ENCODE measurements at regions not wholly inside any gene's neighbourhood (a gene's known extent, or its start where the extent isn't known, plus 50 kb on each side); places are given as distances from the start of the nearest gene placed in this dataset.
A peak's percentile ranks its signal among the peaks of the same experiment; 100 is the strongest.
"Not testable (repeated sequence)": the region's sequence is repeated elsewhere in the genome, so short reads cannot be mapped to it uniquely, and the experiment has no call there.

- no peaks in the 10 kb centered on the region for H3K27me3 ChIP-seq (ENCODE audit: control insufficient read depth, low read length)
- 0 out of 2 replicates have a peak, but pooled peaks cover 3% of the 10 kb centered on the region for H3F3A ChIP-seq (ENCODE audit: control insufficient read depth, insufficient read depth)
- H3K36me3 ChIP-seq (ENCODE audit: control insufficient read depth, low read length): no peaks in the 10 kb centered on the region
- no peaks in the 10 kb centered on the region for H3K9me2 ChIP-seq (replicated peaks; ENCODE audit: control insufficient read depth, low read length)
- H3K79me2 ChIP-seq (ENCODE audit: control insufficient read depth, low read length): no peaks in the 10 kb centered on the region
- H3K27ac ChIP-seq (ENCODE audit: low read depth, low read length): no peak overlapping the region
- no peak overlapping the region for H3K4me3 ChIP-seq (ENCODE audit: low read length)
- H3K4me2 ChIP-seq (ENCODE audit: low read length): no peak overlapping the region
- TF ChIP-seq CTCF (IDR thresholded peaks at IDR 0.05; ENCODE audit: low read depth, low read length, poor library complexity, severe bottlenecking) (no peak), EZH2phosphoT487 (IDR thresholded peaks at IDR 0.05; ENCODE audit: borderline replicate concordance, low read length) (no peak)
- H3K4me1 ChIP-seq (ENCODE audit: control insufficient read depth, low read length): peaks cover 40% of the 10 kb centered on the region
- no peaks in the 10 kb centered on the region for H3K9me3 ChIP-seq (ENCODE audit: control insufficient read depth, insufficient read depth, low read length)
- H4K20me1 ChIP-seq (ENCODE audit: control insufficient read depth, insufficient read depth, low read depth, low read length): no peaks in the 10 kb centered on the region
These were observed 139.7 kb upstream of the TBL1XR1 start for GRCh38 chr3:177336873-177337450.

- TF ChIP-seq EZH2phosphoT487 (IDR thresholded peaks at IDR 0.05; ENCODE audit: borderline replicate concordance, low read length): no peak
- no peak for TF ChIP-seq CTCF (IDR thresholded peaks at IDR 0.05; ENCODE audit: low read depth, low read length, poor library complexity, severe bottlenecking)
- Histone ChIP-seq H3K36me3 (ENCODE audit: control insufficient read depth, low read length) (no peaks in the 10 kb centered on the region), H3K4me2 (ENCODE audit: low read length) (no peak overlapping the region), H3K4me1 (ENCODE audit: control insufficient read depth, low read length) (peaks cover 34% of the 10 kb centered on the region), H3K27ac (ENCODE audit: low read depth, low read length) (no peak overlapping the region), H3K79me2 (ENCODE audit: control insufficient read depth, low read length) (no peaks in the 10 kb centered on the region), H4K20me1 (ENCODE audit: control insufficient read depth, insufficient read depth, low read depth, low read length) (no peaks in the 10 kb centered on the region), H3K27me3 (ENCODE audit: control insufficient read depth, low read length) (no peaks in the 10 kb centered on the region), H3F3A (ENCODE audit: control insufficient read depth, insufficient read depth) (0 out of 2 replicates have a peak, but pooled peaks cover 3% of the 10 kb centered on the region), H3K9me3 (ENCODE audit: control insufficient read depth, insufficient read depth, low read length) (no peaks in the 10 kb centered on the region), H3K4me3 (ENCODE audit: low read length) (no peak overlapping the region), H3K9me2 (replicated peaks; ENCODE audit: control insufficient read depth, low read length) (no peaks in the 10 kb centered on the region)
These were observed 140.5 kb upstream of the TBL1XR1 start for GRCh38 chr3:177337541-177338331.

GRCh38 chr3:177338697-177339219 is 141.5 kb upstream of the TBL1XR1 start:
- Histone ChIP-seq H3K79me2 (ENCODE audit: control insufficient read depth, low read length) (no peaks in the 10 kb centered on the region), H3K36me3 (ENCODE audit: control insufficient read depth, low read length) (no peaks in the 10 kb centered on the region), H3K9me2 (replicated peaks; ENCODE audit: control insufficient read depth, low read length) (no peaks in the 10 kb centered on the region), H3F3A (ENCODE audit: control insufficient read depth, insufficient read depth) (0 out of 2 replicates have a peak, but pooled peaks cover 3% of the 10 kb centered on the region), H4K20me1 (ENCODE audit: control insufficient read depth, insufficient read depth, low read depth, low read length) (no peaks in the 10 kb centered on the region), H3K27me3 (ENCODE audit: control insufficient read depth, low read length) (no peaks in the 10 kb centered on the region), H3K4me3 (ENCODE audit: low read length) (peak overlapping the region; percentile 11; the same call in 1 of the 2 replicates), H3K9me3 (ENCODE audit: control insufficient read depth, insufficient read depth, low read length) (no peaks in the 10 kb centered on the region), H3K4me1 (ENCODE audit: control insufficient read depth, low read length) (peaks cover 26% of the 10 kb centered on the region), H3K4me2 (ENCODE audit: low read length) (peak overlapping the region; percentile 41), H3K27ac (ENCODE audit: low read depth, low read length) (no peak overlapping the region)
- no peak for TF ChIP-seq EZH2phosphoT487 (IDR thresholded peaks at IDR 0.05; ENCODE audit: borderline replicate concordance, low read length)
- no peak for TF ChIP-seq CTCF (IDR thresholded peaks at IDR 0.05; ENCODE audit: low read depth, low read length, poor library complexity, severe bottlenecking)

- H3K27me3 ChIP-seq (ENCODE audit: control insufficient read depth, low read length); H3K36me3 ChIP-seq (ENCODE audit: control insufficient read depth, low read length); H3F3A ChIP-seq (ENCODE audit: control insufficient read depth, insufficient read depth); H3K9me2 ChIP-seq (replicated peaks; ENCODE audit: control insufficient read depth, low read length); H4K20me1 ChIP-seq (ENCODE audit: control insufficient read depth, insufficient read depth, low read depth, low read length); H3K9me3 ChIP-seq (ENCODE audit: control insufficient read depth, insufficient read depth, low read length); H3K27ac ChIP-seq (ENCODE audit: low read depth, low read length); H3K79me2 ChIP-seq (ENCODE audit: control insufficient read depth, low read length): not testable (repeated sequence)
- peaks cover 26% of the 10 kb centered on the region for H3K4me1 ChIP-seq (ENCODE audit: control insufficient read depth, low read length)
- H3K4me2 ChIP-seq (ENCODE audit: low read length): peak overlapping the region; percentile 41
- H3K4me3 ChIP-seq (ENCODE audit: low read length): peak overlapping the region; percentile 11; the same call in 1 of the 2 replicates
These were observed 142.0 kb upstream of the TBL1XR1 start for GRCh38 chr3:177339220-177339703.
